ENCODE measurements at regions not wholly inside any gene's neighbourhood (a gene's known extent, or its start where the extent isn't known, plus 50 kb on each side); places are given as distances from the start of the nearest gene placed in this dataset.

- TF ChIP-seq CTCF (IDR thresholded peaks at IDR 0.05) (no peak), POLR2A (IDR thresholded peaks at IDR 0.05) (no peak), EP300 (IDR thresholded peaks at IDR 0.05; ENCODE audit: low read depth) (no peak)
These were observed 413.8 kb upstream of the TMTC1 start for GRCh38 chr12:30197392-30198057.
